Mucosa of descending colon (tissue), 3 donors: ENCODE measurements at regions not wholly inside any gene's neighbourhood (a gene's known extent, or its start where the extent isn't known, plus 50 kb on each side); places are given as distances from the start of the nearest gene placed in this dataset.
A peak's percentile ranks its signal among the peaks of the same experiment; 100 is the strongest.

ENCODE experiments used
- ATAC-seq: fragments of 200-7000 bp; cut with Tn5 transposase; one replicate; pipeline ENCODE4 v1.9.1; 2020; ENCODE audit warnings: mild to moderate bottlenecking, moderate library complexity
- DNase-seq, 3 donors: peaks; one replicate each; pipeline ENCODE4 v3.0.0-alpha.2; 2020
- H3K36me3 ChIP-seq: fragments of 200-600 bp; one replicate; pipeline ENCODE4 v1.8.0; 2021; ENCODE audit warnings: low read depth, mild to moderate bottlenecking
- H3K4me1 ChIP-seq: fragments of 200-600 bp; one replicate; pipeline ENCODE4 v1.8.0; 2021; ENCODE audit warnings: low read depth, mild to moderate bottlenecking
- H3K4me3 ChIP-seq: fragments of 200-600 bp; one replicate; pipeline ENCODE4 v1.8.0; 2021; ENCODE audit warnings: mild to moderate bottlenecking
- H3K9me3 ChIP-seq: fragments of 200-600 bp; one replicate; pipeline ENCODE4 v1.8.0; 2021; ENCODE audit warnings: mild to moderate bottlenecking
- intact Hi-C, 2 donors: fragments of 100-400 bp; cut with DNase I in 1 of 2; cut with micrococcal nuclease in 1 of 2; formaldehyde crosslinking; loops; one replicate each; pipeline versions ENCODE4 v1.11.0 to v1.11.1; 2022; cut with DNase I, micrococcal nuclease
- TF ChIP-seq, protein P1 (sequence below): fragments of 200-600 bp; IDR thresholded peaks from one replicate; pipeline ENCODE4 v1.8.0; 2022; ENCODE audit warnings: antibody characterized with exemption, mild to moderate bottlenecking
- donor health status: DM: no; HTN: no; CAD: no; lungs with moderate emphysema.
- donor health status: DM: no; HTN: no; CAD: no.
- donor health status: DM: no; HTN: yes; CAD: no.

DNA sequence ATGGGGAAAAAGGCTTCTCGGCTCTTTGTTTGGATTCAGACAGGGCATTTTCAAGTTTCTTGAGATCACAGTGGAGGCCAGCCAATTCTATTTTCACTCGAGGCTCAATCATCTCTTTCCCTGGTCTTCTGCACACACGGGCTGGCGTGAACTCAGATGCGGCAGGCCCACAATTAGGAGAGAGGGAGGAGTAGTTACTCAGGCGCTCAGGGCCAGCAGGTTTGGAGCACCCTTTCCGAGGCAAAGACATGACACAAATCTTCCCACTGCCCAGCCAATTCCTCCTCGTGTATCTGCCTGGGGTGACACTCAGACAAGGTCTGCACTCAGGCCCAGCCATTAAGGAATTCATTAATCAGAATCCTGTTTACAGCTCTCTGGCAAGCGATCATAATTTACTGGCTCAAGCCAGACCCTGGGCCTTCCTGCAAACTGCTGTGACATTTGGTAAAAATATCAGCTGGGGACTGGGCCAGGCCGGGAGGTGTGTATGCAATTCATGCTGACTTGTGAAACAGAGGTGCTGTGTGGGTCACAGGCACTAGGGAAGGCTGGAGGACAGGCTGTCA, 68.1 kb upstream of the TLE3 start:
- Histone ChIP-seq H3K9me3 (no peaks in the 10 kb centered on the region), H3K36me3 (no peaks in the 10 kb centered on the region), H3K4me3 (no peak overlapping the region), H3K4me1 (no peaks in the 10 kb centered on the region)
- intact Hi-C loops = no loop called here
- DNase-seq (no peak), ATAC-seq (no peak)
- TF ChIP-seq, protein P1, sequence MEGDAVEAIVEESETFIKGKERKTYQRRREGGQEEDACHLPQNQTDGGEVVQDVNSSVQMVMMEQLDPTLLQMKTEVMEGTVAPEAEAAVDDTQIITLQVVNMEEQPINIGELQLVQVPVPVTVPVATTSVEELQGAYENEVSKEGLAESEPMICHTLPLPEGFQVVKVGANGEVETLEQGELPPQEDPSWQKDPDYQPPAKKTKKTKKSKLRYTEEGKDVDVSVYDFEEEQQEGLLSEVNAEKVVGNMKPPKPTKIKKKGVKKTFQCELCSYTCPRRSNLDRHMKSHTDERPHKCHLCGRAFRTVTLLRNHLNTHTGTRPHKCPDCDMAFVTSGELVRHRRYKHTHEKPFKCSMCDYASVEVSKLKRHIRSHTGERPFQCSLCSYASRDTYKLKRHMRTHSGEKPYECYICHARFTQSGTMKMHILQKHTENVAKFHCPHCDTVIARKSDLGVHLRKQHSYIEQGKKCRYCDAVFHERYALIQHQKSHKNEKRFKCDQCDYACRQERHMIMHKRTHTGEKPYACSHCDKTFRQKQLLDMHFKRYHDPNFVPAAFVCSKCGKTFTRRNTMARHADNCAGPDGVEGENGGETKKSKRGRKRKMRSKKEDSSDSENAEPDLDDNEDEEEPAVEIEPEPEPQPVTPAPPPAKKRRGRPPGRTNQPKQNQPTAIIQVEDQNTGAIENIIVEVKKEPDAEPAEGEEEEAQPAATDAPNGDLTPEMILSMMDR = no peak

DNA sequence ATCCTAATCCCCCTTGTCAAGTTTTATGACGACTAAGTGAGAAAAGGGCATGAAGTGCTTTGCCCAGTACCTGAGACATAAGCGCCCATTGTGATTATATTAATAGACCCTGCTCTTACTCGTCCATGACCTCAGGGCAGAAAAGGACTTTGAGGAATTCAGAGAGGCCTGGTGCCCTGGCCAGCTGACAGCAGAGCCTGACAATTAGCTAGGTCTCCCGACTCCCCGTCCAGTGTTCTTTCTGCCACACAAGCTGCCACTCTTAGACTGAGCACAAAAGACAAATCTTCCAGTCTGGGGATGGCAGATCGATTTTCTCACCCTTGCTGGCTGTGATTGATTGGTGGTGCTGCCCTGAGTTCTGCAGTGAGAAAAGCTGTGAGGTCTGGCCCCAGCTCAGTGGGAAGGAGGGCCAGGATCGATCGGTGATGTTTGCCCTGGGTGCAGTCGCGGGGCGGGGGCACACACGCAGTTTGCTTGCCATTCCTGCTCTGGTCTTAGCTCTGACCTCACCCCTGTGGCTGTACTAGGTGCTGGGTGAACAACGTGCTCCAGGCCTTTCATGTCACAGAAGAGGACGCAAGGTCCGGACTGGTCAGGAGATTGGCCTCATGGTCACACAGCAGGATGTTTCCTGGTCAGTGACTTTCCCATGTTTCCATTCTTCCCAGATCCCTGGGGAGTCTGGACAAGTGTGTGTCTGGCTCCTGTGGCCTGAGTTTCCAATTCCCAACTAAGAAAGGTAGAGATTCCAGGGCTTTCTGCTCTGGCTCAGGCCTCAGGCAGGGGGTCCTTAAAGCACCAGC, 67.4 kb upstream of the TLE3 start:
- Histone ChIP-seq H3K4me3 (no peak overlapping the region), H3K9me3 (no peaks in the 10 kb centered on the region), H3K36me3 (no peaks in the 10 kb centered on the region), H3K4me1 (no peaks in the 10 kb centered on the region)
- intact Hi-C loops = no loop called here
- ATAC-seq (no peak), DNase-seq (no peak)
- TF ChIP-seq, protein P1 = no peak

DNA sequence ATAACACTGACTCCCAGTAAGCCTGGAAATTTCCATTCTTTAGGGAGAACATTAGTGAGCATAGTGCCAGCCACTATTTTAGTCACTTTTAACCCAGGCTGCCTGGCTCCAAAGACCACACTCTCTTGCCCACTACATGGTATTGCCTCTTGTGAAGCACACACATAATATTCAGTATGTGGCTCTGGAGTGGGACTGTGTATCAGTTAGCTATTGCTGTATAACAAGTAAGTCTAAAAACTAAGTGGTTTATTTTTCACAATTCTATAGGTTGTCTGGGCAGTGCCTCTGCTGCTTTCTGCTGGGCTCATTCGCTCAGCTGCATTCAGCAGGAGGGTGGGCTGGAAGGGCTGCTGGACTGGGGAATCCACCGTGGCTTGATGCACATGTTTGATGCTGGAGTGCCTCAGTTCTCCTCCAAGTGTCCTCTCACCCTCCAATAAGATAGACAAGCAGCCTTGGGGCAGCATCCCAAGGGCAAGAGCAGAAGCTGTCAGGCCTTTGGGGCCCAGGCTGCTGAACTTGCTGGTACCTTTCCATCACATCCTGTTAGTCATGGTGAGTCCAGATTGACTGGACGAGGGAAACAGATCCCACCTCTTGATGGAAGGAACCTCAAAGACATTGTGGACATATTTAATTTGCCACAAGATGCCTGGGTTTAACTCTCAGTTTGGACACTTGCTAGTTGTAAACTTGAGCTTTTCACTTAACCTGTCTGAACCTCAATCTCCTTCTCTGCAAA, 66.6 kb upstream of the TLE3 start:
- TF ChIP-seq, protein P1 = no peak
- no peak for DNase-seq
- intact Hi-C loops = no loop called here
- H3K36me3 ChIP-seq = no peaks in the 10 kb centered on the region
- ATAC-seq = no peak
- H3K4me1 ChIP-seq = no peaks in the 10 kb centered on the region
- no peak overlapping the region for H3K4me3 ChIP-seq
- no peaks in the 10 kb centered on the region for H3K9me3 ChIP-seq

DNA sequence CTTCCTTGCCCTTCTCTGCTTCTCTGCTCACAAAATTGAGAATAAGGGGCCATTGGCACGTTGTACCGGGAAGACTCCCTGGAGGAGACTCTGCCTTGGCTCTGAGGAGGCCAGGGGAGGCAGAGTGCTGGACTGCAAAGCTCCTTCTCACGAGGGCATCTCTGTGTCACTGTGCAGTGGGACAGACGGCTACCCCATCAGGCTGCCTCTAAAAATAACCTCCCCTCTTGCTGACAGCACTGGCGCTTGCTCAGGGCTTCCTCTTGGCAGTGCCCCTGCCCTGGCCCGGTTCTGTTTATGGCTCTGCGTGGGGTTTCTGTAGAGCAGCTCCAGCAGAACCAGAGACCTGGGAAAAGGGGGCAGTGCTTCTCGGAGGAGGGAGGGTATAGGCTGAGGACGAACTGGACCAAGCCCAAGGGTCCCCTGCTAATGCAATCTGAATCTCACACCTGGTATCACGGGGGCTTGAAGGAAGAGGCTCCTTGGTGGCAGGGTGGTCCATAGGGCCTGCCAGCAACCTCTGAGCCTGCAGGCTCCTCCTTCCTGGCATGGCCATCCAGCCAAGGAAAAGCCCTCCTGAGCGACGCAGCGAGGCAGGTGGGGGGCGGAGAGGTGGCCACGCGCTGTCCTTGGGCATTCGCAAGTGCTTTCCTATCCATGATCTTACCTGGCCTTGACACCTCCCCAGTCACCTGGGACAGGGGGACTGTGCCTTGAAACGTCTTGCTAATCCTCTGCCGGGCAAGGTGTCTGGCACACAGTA, 63.3 kb upstream of the TLE3 start:
- no peak overlapping the region for H3K4me3 ChIP-seq
- no peak for ATAC-seq
- intact Hi-C loops = no loop called here
- H3K4me1 ChIP-seq = peaks cover 3% of the 10 kb centered on the region
- H3K36me3 ChIP-seq = no peaks in the 10 kb centered on the region
- DNase-seq = no peak
- TF ChIP-seq, protein P1 = no peak
- H3K9me3 ChIP-seq = no peaks in the 10 kb centered on the region

DNA sequence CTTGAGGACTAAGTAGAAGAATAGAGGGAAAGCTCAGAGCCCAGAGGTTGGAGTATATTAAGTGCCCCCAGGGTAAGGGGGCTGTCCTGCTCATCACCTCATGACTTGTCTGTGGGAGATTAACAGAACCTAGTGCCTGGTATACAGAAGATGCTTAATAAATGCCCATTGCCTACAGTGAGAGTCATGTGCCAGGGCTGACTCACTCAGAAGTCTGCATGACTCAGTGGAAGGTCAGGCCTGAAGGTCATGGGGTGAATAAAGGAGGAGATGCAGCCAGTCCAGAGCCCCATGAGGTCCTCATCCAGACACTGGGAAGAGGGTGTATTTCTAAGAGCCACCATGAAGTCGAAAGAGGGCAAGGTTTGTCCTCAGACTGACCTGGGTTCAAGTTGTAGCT, 62.5 kb upstream of the TLE3 start:
- TF ChIP-seq, protein P1 = no peak
- H3K4me1 ChIP-seq = peaks cover 3% of the 10 kb centered on the region
- peak; percentile 42 for ATAC-seq

More for the DNA sequence above, 62.5 kb upstream of the TLE3 start:
- H3K4me3 ChIP-seq = no peak overlapping the region
- intact Hi-C loops = no loop called here
- no peak for DNase-seq
- H3K9me3 ChIP-seq = no peaks in the 10 kb centered on the region
- H3K36me3 ChIP-seq = no peaks in the 10 kb centered on the region
